Ishikawa (cell line): ENCODE measurements at regions not wholly inside any gene's neighbourhood (a gene's known extent, or its start where the extent isn't known, plus 50 kb on each side); places are given as distances from the start of the nearest gene placed in this dataset.

ENCODE experiments used
- CEBPB ChIP-seq: IDR thresholded peaks from 2 replicates; pipeline ENCODE4 v1.6.1; 2012
- CREB1 ChIP-seq: IDR thresholded peaks from 2 replicates; pipeline ENCODE4 v1.6.1; 2012; ENCODE audit warnings: low read depth
- EGR1 ChIP-seq: IDR thresholded peaks from 2 replicates; pipeline ENCODE4 v1.6.1; 2012
- EP300 ChIP-seq: IDR thresholded peaks from 2 replicates; pipeline ENCODE4 v1.6.1; 2012; ENCODE audit warnings: borderline replicate concordance
- FOXM1 ChIP-seq: IDR thresholded peaks from 2 replicates; pipeline ENCODE4 v1.6.1; 2012; ENCODE audit warnings: low read depth, borderline replicate concordance
- NFIC ChIP-seq: IDR thresholded peaks from 2 replicates; pipeline ENCODE4 v1.6.1; 2012
- RAD21 ChIP-seq: IDR thresholded peaks from 2 replicates; pipeline ENCODE4 v1.6.1; 2012; ENCODE audit warnings: low read depth
- TAF1 ChIP-seq: IDR thresholded peaks from 2 replicates; pipeline ENCODE4 v1.6.1; 2012; ENCODE audit warnings: low read depth, mild to moderate bottlenecking
- TCF12 ChIP-seq: IDR thresholded peaks from 2 replicates; pipeline ENCODE4 v1.6.1; 2012; ENCODE audit warnings: low read depth
- TEAD4 ChIP-seq: IDR thresholded peaks from 2 replicates; pipeline ENCODE4 v1.6.1; 2012
- YY1 ChIP-seq: IDR thresholded peaks from 2 replicates; pipeline ENCODE4 v1.6.1; 2012; ENCODE audit warnings: low read depth
- ZBTB7A ChIP-seq: IDR thresholded peaks from 2 replicates; pipeline ENCODE4 v1.6.1; 2012; ENCODE audit warnings: low read depth
- TF ChIP-seq, protein P1 (sequence below): IDR thresholded peaks from 2 replicates; pipeline ENCODE4 v1.6.1; 2012
- TF ChIP-seq, protein P2 (sequence below): IDR thresholded peaks from 2 replicates; pipeline ENCODE4 v1.6.1; 2012; ENCODE audit warnings: low read depth, mild to moderate bottlenecking
- TF ChIP-seq, protein P3 (sequence below): IDR thresholded peaks from 2 replicates; pipeline ENCODE4 v1.6.1; 2012

DNA sequence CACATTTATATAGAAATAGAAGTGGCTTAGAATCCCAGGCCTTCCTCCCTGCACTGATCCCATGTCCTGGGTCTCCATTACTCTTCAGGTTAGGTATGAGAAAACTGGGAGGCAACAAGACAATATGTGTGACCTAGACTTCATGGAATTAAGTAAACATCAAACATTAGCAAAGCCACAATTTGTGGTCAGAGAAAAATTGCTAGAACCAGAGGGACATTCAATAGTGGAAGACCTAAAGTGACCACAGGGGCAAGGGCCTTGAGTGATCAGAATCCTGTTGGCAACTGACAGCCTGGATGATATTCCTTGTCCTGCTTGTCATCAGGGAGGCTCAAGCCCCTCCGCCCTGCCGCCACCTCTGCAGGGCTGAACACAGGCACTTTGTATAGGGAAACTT, 322.8 kb upstream of the CTNNB1 start:
- no peak for TF ChIP-seq FOXM1
- no peak for TF ChIP-seq EP300

DNA sequence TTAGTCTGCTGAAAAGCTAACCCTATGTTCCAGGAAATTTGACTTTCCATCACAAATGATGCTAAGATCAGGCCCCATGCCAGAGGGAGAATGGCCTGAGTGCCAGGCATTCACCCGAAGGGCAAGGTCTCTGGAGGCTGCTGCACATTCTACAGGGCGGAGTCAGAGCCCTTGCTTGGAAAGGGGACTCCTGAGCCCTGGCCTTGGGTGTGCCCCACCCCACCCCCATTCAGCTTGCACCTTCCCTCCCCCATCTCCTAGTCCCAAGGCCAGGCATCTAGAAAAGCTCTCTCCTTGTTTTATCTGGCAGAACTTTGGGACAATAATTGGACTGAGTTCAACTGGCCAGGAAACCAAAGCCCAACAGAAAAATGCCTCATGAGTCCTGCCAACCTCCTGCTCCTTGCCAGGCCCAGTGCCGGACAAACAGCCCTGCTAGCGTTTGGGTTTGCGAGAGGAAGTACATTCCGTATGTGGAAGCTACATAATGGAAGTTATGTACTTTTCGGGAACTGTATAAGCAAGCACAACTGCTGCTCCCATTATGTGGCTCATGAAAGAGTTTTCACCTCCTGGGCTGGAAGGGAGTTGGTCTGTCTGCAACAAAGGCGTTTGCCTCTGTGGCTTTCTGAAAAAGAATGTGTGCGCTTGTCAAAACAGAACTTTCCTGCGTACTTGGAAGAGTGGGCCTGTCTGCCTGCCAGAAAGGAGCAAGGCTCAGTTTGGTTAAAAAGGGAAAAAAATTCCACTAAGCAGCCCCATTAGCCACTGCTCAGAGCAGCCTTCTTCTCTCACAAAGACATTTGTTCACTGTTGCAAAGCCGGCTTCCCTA, 321.5 kb upstream of the CTNNB1 start:
- TF ChIP-seq CREB1 (no peak), NFIC (no peak), EP300 (no peak), YY1 (no peak), TAF1 (no peak), FOXM1 (no peak)
- TF ChIP-seq, protein P1, sequence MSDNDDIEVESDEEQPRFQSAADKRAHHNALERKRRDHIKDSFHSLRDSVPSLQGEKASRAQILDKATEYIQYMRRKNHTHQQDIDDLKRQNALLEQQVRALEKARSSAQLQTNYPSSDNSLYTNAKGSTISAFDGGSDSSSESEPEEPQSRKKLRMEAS, result no peak
- TF ChIP-seq, protein P2, sequence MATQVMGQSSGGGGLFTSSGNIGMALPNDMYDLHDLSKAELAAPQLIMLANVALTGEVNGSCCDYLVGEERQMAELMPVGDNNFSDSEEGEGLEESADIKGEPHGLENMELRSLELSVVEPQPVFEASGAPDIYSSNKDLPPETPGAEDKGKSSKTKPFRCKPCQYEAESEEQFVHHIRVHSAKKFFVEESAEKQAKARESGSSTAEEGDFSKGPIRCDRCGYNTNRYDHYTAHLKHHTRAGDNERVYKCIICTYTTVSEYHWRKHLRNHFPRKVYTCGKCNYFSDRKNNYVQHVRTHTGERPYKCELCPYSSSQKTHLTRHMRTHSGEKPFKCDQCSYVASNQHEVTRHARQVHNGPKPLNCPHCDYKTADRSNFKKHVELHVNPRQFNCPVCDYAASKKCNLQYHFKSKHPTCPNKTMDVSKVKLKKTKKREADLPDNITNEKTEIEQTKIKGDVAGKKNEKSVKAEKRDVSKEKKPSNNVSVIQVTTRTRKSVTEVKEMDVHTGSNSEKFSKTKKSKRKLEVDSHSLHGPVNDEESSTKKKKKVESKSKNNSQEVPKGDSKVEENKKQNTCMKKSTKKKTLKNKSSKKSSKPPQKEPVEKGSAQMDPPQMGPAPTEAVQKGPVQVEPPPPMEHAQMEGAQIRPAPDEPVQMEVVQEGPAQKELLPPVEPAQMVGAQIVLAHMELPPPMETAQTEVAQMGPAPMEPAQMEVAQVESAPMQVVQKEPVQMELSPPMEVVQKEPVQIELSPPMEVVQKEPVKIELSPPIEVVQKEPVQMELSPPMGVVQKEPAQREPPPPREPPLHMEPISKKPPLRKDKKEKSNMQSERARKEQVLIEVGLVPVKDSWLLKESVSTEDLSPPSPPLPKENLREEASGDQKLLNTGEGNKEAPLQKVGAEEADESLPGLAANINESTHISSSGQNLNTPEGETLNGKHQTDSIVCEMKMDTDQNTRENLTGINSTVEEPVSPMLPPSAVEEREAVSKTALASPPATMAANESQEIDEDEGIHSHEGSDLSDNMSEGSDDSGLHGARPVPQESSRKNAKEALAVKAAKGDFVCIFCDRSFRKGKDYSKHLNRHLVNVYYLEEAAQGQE, result no peak

DNA sequence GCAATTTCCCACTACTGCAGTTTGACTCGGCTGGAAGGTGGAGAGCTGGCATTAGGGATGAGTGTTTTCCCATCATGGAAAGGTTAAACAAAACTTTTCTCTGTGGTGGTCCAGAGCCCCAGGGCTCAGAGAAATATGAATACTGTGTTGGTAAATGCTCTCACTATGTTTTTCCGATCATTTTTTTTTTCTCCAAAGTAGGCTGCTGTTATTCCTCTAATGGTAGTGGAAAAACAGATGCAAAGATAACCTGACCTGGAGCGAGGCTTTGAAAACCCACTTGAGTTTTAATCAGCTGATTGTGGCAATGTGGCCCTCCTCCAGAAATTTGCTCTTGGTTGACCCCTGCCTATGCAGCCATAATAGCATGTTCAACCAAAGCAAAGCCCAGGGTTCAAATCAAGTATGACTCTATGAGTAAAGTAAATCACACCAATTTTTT, 320.8 kb upstream of the CTNNB1 start:
- TF ChIP-seq, protein P3, sequence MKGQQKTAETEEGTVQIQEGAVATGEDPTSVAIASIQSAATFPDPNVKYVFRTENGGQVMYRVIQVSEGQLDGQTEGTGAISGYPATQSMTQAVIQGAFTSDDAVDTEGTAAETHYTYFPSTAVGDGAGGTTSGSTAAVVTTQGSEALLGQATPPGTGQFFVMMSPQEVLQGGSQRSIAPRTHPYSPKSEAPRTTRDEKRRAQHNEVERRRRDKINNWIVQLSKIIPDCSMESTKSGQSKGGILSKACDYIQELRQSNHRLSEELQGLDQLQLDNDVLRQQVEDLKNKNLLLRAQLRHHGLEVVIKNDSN, result no peak
- TF ChIP-seq FOXM1 (no peak), RAD21 (no peak), YY1 (no peak), EGR1 (no peak), CEBPB (no peak)

DNA sequence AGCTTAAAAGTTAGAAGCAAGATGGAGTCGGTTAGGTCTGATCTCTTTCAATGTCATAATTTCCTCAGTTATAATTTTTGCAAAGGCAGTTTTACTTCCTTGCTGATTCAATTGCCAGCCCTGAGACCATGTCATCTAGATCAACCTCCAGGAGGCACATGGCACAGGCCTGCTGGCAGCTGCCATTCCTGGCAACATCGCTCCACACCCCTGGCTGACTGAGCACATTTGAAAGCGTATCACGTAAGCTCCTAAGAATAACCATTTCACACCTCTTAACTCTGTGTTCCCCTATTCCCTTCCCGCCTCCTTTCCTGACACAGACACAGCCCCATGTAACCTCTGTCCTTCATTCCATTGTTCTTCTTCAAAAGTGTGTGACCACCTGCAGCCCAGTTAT, 313.9 kb upstream of the CTNNB1 start:
- TF ChIP-seq, protein P1, result peak; percentile 31; the same call in 1 of the 2 replicates
- no peak for TF ChIP-seq RAD21

DNA sequence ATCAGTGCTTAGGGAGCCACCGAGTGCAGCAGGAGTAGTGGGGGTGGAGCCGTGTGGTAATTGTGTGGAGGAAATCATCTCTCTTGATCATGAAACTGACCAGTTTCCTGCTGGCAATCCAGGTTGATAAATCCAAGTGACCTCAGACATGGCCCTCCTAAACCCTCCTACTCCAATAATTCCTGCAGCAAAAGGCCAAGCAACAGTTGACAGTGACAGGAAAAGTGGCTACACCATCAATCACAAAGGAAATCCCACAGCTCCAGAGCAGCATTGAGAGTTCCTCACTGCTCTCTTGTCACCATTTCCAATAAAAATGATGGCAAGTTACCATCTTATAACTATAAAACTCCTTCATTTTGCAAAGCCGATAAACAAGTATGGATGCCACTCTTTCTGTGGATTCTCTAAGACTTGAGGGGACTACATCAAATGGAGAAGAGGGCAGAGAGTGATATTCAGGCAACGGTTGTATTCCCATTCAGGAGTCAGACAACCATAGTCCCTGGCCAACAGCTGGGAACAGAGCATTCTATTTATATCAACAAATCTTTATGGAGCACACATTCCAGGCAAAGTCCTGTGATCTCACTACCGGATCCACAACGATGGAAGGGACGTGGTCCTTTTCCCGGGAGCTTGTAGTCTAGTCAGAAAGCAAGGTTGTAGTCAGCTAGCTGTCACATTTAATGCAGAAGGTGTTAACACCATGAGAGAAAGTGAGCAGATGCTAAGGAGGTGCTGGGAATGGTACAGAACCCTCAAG, 312.5 kb upstream of the CTNNB1 start:
- TF ChIP-seq, protein P3, result no peak
- TF ChIP-seq, protein P1, result no peak
- TF ChIP-seq CEBPB, result no peak
- no peak for TF ChIP-seq NFIC
- no peak for TF ChIP-seq TAF1
- no peak for TF ChIP-seq YY1
- TF ChIP-seq EP300, result no peak
- no peak for TF ChIP-seq TEAD4
- no peak for TF ChIP-seq TCF12
- no peak for TF ChIP-seq RAD21
- no peak for TF ChIP-seq ZBTB7A
- TF ChIP-seq EGR1, result no peak
- TF ChIP-seq CREB1, result no peak

DNA sequence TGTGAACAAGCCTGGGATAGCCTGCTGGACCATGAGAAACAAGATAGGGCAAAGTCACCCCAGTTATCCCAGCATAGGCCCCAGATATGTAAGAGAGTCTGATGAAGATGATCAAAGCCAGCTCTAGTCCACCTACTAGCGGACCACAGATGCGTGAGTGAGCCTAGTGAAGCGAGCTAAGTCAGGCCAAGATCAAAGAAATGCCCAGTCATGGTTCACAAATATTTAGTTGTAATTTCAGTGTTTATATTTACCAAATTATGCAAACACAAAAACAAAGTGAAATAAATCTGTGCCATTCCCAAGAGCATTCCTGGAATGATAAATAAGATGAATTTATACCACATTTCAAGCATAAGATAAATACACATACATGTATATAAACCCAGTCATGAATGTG, 308.1 kb upstream of the CTNNB1 start:
- TF ChIP-seq CEBPB (no peak), CREB1 (no peak), ZBTB7A (no peak), TAF1 (no peak), TCF12 (no peak), RAD21 (no peak), EGR1 (no peak), YY1 (no peak), FOXM1 (no peak), NFIC (no peak), EP300 (no peak)
- TF ChIP-seq, protein P3, result no peak
- TF ChIP-seq, protein P1, result no peak
- TF ChIP-seq, protein P2, result no peak
